OCI-LY3 (cell line): ENCODE measurements at regions not wholly inside any gene's neighbourhood (a gene's known extent, or its start where the extent isn't known, plus 50 kb on each side); places are given as distances from the start of the nearest gene placed in this dataset.

Experiments
- CTCF ChIP-seq: fragments of 200-600, 300-600 bp; sonication (generic); IDR thresholded peaks from 2 replicates; pipeline ENCODE4 v1.5.1; 2014; ENCODE audit warnings: antibody characterized with exemption, low read length, low read depth
- EZH2phosphoT487 ChIP-seq: fragments of 200-600 bp; shearing (Covaris generic); IDR thresholded peaks from 2 replicates; pipeline ENCODE4 v1.6.1; 2018; ENCODE audit warnings: antibody characterized with exemption, mixed run types, low read depth

GRCh38 chr1:238406098-238406860, 515.6 kb upstream of the ZP4 start:
- TF ChIP-seq CTCF (no peak), EZH2phosphoT487 (no peak)
